Calu3 (cell line): ENCODE measurements at regions not wholly inside any gene's neighbourhood (a gene's known extent, or its start where the extent isn't known, plus 50 kb on each side); places are given as distances from the start of the nearest gene placed in this dataset.

Source experiments
- BruUV-seq: library from RNA; stranded (reverse); fragments of 400-500 nt; replicated peaks from 2 replicates; lab custom pipeline; 2021; lab: Mats Ljungman, UMichigan
- CTCF ChIA-PET: fragments of 300-600 bp; sonication (Branson Sonifier 250); formaldehyde crosslinking; loops from one replicate; lab custom pipeline; 2022; ENCODE audit warnings: antibody characterized with exemption; lab: Charles Lee
- DNase-seq: peaks from one replicate; pipeline ENCODE4 v3.0.0; 2022
- H3K27ac Mint-ChIP-seq: one replicate; pipeline ENCODE4 v1.8.0; 2022; ENCODE audit warnings: mixed read lengths; ENCODE audit not compliant: unreplicated experiment
- H3K27me3 Mint-ChIP-seq: one replicate; pipeline ENCODE4 v1.8.0; 2022; ENCODE audit warnings: mixed read lengths; ENCODE audit not compliant: unreplicated experiment
- H3K36me3 Mint-ChIP-seq: one replicate; pipeline ENCODE4 v1.8.0; 2022; ENCODE audit warnings: mild to moderate bottlenecking, moderate library complexity, mixed read lengths; ENCODE audit not compliant: insufficient read depth, unreplicated experiment
- H3K4me1 Mint-ChIP-seq: one replicate; pipeline ENCODE4 v1.8.0; 2022; ENCODE audit warnings: mild to moderate bottlenecking, low read depth, mixed read lengths; ENCODE audit not compliant: unreplicated experiment
- H3K4me3 Mint-ChIP-seq: one replicate; pipeline ENCODE4 v1.8.0; 2022; ENCODE audit warnings: mild to moderate bottlenecking, low read depth, moderate library complexity, mixed read lengths; ENCODE audit not compliant: unreplicated experiment
- H3K9me3 Mint-ChIP-seq: one replicate; pipeline ENCODE4 v1.8.0; 2022; ENCODE audit warnings: low read depth, mixed read lengths; ENCODE audit not compliant: unreplicated experiment
- intact Hi-C: fragments of 100-400 bp; cut with micrococcal nuclease; formaldehyde crosslinking; loops from one replicate; pipeline ENCODE4 v1.10.0; 2022; ENCODE audit not compliant: unreplicated experiment
- TF ChIP-seq, protein P1 (sequence below): fragments of 200-600 bp; IDR thresholded peaks from one replicate; pipeline ENCODE4 v1.8.0; 2022; ENCODE audit warnings: antibody characterized with exemption; ENCODE audit not compliant: unreplicated experiment

DNA sequence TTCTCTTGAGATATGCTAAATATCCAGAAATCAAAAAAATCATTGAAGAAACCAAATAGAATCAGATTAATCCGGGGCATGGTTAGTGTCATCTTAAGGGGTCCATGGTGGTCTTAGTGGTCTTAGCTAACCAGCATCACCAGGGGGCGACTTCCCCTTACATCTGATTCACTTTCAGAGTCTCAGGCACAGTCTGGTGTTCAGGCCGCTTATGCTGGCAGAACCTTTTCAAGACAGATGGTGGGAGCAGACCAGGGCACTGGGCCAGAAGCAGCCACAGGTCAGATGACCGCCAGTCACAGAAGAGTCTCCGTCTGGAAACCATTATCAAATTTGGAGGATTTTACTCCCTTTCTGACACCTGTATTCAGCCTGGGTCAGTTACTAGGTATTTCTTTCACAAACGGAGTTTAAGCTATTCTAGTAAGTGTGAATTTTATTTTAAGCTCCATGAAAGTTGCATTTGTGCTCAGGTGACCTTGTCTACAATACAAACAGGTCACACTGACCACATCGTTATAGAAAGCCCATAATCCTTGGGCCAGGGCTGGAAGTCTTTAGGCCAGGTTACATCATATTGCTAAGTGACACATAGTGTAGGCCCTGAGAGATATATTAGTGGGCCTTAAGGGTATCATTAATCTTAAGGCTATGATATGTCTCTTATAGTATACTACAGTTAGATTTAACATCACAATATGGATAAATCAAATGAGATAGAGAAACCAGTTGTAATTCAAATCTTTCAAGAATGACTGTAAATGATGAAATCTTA, 365.5 kb downstream of the GBE1 start:
- H3K4me3 Mint-ChIP-seq = no peak overlapping the region
- CTCF ChIA-PET = interaction anchor here (0.6 kb wide), 1 partner anchor 43 kb away, joined by 3 read pairs; no protein-coding TSS in a partner anchor
- no peaks in the 10 kb centered on the region for H3K27me3 Mint-ChIP-seq
- no TSS peak for BruUV-seq
- DNase-seq = no peak
- H3K9me3 Mint-ChIP-seq = peaks cover 2% of the 10 kb centered on the region
- no peak overlapping the region for H3K27ac Mint-ChIP-seq
- intact Hi-C loops = no loop called here
- H3K36me3 Mint-ChIP-seq = no peaks in the 10 kb centered on the region
- TF ChIP-seq, protein P1, sequence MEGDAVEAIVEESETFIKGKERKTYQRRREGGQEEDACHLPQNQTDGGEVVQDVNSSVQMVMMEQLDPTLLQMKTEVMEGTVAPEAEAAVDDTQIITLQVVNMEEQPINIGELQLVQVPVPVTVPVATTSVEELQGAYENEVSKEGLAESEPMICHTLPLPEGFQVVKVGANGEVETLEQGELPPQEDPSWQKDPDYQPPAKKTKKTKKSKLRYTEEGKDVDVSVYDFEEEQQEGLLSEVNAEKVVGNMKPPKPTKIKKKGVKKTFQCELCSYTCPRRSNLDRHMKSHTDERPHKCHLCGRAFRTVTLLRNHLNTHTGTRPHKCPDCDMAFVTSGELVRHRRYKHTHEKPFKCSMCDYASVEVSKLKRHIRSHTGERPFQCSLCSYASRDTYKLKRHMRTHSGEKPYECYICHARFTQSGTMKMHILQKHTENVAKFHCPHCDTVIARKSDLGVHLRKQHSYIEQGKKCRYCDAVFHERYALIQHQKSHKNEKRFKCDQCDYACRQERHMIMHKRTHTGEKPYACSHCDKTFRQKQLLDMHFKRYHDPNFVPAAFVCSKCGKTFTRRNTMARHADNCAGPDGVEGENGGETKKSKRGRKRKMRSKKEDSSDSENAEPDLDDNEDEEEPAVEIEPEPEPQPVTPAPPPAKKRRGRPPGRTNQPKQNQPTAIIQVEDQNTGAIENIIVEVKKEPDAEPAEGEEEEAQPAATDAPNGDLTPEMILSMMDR = no peak
- H3K4me1 Mint-ChIP-seq = no peaks in the 10 kb centered on the region

DNA sequence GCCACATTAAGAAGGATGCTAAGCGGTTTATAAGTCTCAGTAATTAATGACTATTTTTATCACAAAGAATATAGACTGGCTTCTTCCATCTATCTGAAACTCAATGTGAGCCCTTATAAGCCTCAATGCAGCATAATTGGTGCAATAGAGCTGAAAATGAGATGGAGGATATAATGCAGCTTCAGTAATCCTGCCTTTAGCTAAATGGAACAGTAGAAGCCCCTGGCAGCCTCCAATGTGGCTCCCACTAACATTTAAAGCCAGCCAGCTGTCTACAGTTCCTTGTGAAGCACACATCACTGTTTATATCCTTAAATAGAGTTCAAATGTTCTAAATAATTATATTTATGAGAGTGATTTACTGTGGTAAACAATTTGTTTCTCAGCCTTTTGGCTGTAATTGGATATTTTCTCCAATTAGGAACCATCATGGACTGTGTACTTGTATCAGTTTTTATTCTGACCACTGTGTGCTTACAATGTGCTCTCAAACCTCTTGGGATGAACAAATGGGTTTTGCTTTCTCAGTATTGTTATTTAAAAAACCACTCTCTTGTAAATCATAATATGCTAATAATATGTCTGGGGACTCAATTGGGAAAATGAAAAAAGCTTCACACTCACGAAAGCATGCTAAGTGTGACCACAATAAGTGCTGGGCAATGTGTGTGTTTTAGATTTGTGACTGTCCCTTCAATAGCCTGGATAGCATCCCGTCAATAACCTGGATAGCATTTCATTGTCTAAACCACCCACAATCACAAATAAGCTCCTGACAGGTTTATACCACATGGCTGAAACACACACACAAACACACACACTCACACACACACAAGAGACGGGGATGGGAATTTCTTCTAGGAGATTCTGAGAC, 366.6 kb downstream of the GBE1 start:
- CTCF ChIA-PET = no interaction called here
- H3K4me1 Mint-ChIP-seq = no peaks in the 10 kb centered on the region
- no peaks in the 10 kb centered on the region for H3K36me3 Mint-ChIP-seq
- intact Hi-C loops = no loop called here
- no TSS peak for BruUV-seq
- H3K27me3 Mint-ChIP-seq = no peaks in the 10 kb centered on the region
- H3K4me3 Mint-ChIP-seq = no peak overlapping the region
- no peak for DNase-seq
- peaks cover 2% of the 10 kb centered on the region for H3K9me3 Mint-ChIP-seq
- no peak overlapping the region for H3K27ac Mint-ChIP-seq
- TF ChIP-seq, protein P1 = no peak

DNA sequence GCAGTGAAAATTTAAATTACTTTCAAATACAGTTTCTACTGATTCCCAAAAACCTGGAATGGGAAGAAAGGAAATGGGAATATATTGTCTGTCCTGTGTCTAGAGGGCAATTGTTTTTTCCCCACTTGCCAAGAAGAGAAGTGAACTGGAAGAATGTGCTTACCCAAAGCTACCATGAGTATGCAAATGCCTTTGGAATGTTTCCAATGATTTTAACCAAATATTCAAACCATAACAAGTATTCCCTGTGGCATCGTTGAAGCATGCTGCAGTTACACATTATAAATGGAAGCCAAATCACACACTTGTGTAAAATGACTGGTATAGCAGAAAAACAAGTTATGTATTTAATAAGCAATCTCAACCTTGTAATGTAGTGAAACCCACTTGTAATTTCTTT, 368.2 kb downstream of the GBE1 start:
- no peaks in the 10 kb centered on the region for H3K36me3 Mint-ChIP-seq
- BruUV-seq = no TSS peak

DNA sequence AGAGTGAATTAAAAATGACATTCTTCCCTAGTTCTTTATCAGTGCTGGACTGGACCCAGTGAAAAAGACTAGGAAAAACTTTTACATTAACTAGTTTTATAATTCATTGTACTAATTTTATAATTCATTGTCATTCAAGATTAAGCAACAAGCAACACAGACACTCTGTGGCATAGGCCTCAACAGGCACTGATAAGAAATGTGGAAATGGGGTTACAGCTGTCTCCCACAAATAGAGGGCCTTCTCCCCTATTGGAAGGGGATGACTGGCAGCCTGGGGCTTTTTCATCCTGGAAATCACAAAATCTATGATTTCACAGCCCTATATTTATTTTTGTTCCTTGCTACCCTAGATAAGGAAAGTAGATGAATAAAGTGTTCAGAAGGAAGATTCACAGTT, 370.6 kb downstream of the GBE1 start:
- no peaks in the 10 kb centered on the region for H3K27me3 Mint-ChIP-seq
- no peak overlapping the region for H3K27ac Mint-ChIP-seq
- intact Hi-C loops = no loop called here
- no peak for DNase-seq
- H3K4me3 Mint-ChIP-seq = no peak overlapping the region
- peaks cover 2% of the 10 kb centered on the region for H3K9me3 Mint-ChIP-seq
- H3K4me1 Mint-ChIP-seq = peaks cover 8% of the 10 kb centered on the region
- H3K36me3 Mint-ChIP-seq = no peaks in the 10 kb centered on the region
- TF ChIP-seq, protein P1 = no peak
- CTCF ChIA-PET = no interaction called here
- no TSS peak for BruUV-seq

More for the DNA sequence above, 368.2 kb downstream of the GBE1 start:
- peaks cover 2% of the 10 kb centered on the region for H3K9me3 Mint-ChIP-seq
- H3K27ac Mint-ChIP-seq = no peak overlapping the region
- H3K4me3 Mint-ChIP-seq = no peak overlapping the region
- H3K27me3 Mint-ChIP-seq = no peaks in the 10 kb centered on the region
- no peaks in the 10 kb centered on the region for H3K4me1 Mint-ChIP-seq
- no peak for DNase-seq
- TF ChIP-seq, protein P1 = no peak
- CTCF ChIA-PET = no interaction called here
- intact Hi-C loops = no loop called here
